ENCODE measurements at regions not wholly inside any gene's neighbourhood (a gene's known extent, or its start where the extent isn't known, plus 50 kb on each side); places are given as distances from the start of the nearest gene placed in this dataset.

DNA sequence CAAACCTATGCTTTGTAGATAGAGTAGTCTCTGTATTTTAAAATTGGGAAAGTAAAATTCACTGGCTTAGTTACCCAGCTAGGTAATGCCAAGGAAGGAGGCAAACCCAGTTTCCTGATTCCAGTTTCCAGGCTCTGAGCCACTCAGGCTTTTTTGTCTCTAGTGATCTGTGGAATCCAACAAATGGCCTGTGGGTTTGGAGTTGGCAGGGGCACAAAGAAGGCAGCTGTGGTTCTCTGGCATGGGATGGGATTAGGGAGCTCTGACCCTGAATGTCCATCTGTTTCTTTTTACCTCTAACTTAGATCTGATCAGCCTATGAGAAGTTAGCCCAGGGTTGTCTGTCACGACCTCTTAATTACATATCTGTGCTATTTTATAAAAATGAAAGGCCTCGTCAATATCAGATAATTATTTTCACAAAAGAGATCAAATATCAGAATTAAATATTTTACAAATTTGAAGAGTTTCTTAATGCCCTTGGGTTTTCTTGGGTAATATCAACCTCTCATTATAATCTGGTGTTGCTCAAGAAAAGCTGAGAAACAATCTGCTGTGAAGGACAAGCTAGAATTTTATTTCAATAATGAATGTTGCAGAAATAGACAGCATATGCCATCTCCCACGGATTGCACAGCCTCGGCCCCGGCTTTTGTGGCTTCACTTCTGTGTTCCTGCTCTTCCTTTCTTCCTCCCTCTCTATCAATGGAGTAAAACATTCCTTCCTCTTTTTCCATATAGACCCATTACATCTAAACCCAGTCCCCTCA, 63.7 kb upstream of the DAZL start:
- in situ Hi-C loops (cut with MboI; ENCODE audit: low sequenced_read_pairs, unreplicated experiment), result no loop called here
- no peak for DNase-seq (ENCODE audit: low spot score)
- TF ChIP-seq, protein P1, sequence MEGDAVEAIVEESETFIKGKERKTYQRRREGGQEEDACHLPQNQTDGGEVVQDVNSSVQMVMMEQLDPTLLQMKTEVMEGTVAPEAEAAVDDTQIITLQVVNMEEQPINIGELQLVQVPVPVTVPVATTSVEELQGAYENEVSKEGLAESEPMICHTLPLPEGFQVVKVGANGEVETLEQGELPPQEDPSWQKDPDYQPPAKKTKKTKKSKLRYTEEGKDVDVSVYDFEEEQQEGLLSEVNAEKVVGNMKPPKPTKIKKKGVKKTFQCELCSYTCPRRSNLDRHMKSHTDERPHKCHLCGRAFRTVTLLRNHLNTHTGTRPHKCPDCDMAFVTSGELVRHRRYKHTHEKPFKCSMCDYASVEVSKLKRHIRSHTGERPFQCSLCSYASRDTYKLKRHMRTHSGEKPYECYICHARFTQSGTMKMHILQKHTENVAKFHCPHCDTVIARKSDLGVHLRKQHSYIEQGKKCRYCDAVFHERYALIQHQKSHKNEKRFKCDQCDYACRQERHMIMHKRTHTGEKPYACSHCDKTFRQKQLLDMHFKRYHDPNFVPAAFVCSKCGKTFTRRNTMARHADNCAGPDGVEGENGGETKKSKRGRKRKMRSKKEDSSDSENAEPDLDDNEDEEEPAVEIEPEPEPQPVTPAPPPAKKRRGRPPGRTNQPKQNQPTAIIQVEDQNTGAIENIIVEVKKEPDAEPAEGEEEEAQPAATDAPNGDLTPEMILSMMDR (IDR thresholded peaks at IDR 0.05; ENCODE audit: borderline replicate concordance, control extremely low read depth, extremely low read depth, insufficient read depth, missing control alignments), result no peak

DNA sequence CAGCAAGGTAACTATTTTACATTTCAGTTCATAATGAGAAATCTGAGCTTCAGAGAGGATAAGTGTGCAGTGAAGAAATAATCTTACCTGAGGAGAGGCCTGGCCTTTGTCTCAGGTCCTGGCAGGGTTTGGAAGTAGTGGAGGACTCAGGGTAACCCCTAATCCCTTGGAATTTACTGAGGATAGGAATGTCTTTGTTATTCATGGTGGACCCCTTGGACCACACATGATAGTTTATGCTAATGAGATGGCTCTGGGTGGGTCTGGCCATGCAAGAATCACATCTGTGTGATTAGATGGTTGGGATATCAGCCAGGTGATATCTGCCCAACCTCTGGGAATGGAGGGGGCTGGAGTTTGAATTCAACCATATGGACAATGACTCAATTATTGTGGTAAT, 65.0 kb upstream of the DAZL start:
- no peak for DNase-seq (ENCODE audit: low spot score)
- TF ChIP-seq, protein P1 (IDR thresholded peaks at IDR 0.05; ENCODE audit: borderline replicate concordance, control extremely low read depth, extremely low read depth, insufficient read depth, missing control alignments), result no peak
- in situ Hi-C loops (cut with MboI; ENCODE audit: low sequenced_read_pairs, unreplicated experiment), result no loop called here

DNA sequence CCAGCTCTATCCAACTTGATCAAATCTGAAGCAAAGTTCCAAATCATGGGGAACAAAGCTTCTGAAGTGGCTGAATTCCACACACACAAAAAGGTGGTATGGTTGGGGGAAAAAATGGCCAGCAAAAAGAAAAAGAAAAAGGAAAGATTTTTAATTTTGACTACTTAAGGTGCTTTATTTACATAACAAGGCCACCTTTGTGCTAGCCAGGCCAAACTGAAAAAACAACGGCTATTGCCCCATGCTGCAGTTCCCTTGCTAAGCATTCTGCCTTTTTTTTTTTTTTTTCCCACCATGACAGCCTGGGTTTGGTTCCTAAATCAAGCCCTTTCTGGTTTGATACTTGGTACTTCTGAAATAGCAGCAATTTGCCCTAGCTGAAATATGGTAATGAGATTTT, 66.5 kb upstream of the DAZL start:
- TF ChIP-seq, protein P1 (IDR thresholded peaks at IDR 0.05; ENCODE audit: borderline replicate concordance, control extremely low read depth, extremely low read depth, insufficient read depth, missing control alignments), result no peak
- in situ Hi-C loops (cut with MboI; ENCODE audit: low sequenced_read_pairs, unreplicated experiment), result no loop called here
- DNase-seq (ENCODE audit: low spot score), result no peak

DNA sequence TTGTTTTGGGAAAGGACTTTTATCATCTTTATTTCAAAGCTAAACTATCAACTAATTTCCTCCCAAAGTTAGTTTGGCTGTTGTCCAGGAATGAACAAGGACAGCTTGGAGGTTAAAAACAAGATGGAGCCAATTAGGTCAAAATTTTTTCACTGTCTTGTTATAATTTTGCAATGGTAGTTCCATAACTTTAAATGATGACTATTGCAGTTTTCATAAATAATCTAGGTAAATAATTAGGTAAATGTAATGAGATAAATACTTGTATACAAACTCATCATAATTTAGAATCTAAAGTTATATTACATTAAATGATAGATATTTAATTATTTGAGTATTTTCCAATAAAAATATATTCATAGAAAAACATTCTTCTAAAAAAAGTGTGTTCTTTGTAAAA, 68.3 kb upstream of the DAZL start:
- TF ChIP-seq, protein P1 (IDR thresholded peaks at IDR 0.05; ENCODE audit: borderline replicate concordance, control extremely low read depth, extremely low read depth, insufficient read depth, missing control alignments), result no peak
- in situ Hi-C loops (cut with MboI; ENCODE audit: low sequenced_read_pairs, unreplicated experiment), result no loop called here
- DNase-seq (ENCODE audit: low spot score), result no peak

DNA sequence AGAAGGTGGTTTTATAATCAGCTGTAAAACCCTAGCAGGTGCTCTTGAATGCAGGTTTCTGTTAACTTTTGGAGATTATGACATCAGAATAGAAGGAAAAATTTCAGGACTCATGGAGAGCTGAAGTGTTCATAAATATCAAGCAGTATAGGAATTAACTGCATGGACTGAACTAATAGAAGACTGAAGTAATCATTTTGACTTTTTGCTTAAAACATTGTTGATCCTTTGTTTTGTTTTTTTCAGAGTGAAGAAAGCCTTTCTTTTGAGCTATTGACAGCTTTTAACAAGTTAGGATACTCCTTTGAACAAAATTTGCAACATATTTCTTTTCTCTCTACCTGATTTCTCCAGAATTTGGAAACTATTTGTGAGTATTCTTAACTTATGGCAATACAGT, 70.6 kb upstream of the DAZL start:
- DNase-seq (ENCODE audit: low spot score), result no peak
- in situ Hi-C loops (cut with MboI; ENCODE audit: low sequenced_read_pairs, unreplicated experiment), result no loop called here
- TF ChIP-seq, protein P1 (IDR thresholded peaks at IDR 0.05; ENCODE audit: borderline replicate concordance, control extremely low read depth, extremely low read depth, insufficient read depth, missing control alignments), result no peak

DNA sequence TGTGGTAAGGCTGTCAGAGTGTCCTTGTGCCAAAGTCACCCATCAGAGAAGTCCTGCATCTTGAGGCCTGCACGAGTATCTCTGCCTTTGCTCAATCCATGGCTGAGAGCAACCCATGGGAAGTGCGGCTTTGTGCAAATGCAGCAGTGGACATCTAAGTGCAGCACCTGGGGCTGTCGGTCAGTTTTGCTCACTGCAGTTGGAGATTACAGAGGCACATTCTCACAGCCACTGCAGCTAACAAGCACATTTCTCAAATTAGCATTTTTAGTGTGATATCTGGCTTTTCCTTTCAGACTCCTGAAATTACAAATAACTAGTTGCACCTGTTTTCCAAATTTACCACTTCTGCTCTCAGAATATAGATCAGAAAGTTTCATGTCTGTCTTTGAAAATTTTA, 81.5 kb upstream of the DAZL start:
- no peak for DNase-seq (ENCODE audit: low spot score)
- TF ChIP-seq, protein P1 (IDR thresholded peaks at IDR 0.05; ENCODE audit: borderline replicate concordance, control extremely low read depth, extremely low read depth, insufficient read depth, missing control alignments), result no peak
- in situ Hi-C loops (cut with MboI; ENCODE audit: low sequenced_read_pairs, unreplicated experiment), result no loop called here

Measured in GM13976 (cell line).